Smooth muscle cell (in vitro differentiated cells): ENCODE measurements at regions not wholly inside any gene's neighbourhood (a gene's known extent, or its start where the extent isn't known, plus 50 kb on each side); places are given as distances from the start of the nearest gene placed in this dataset.

Experiments
- DNase-seq: peaks from one replicate; lab custom pipeline; 2025; ENCODE audit not compliant: unreplicated experiment; lab: John Stamatoyannopoulos, UW
- H2AFZ ChIP-seq: fragments of 200-600 bp; sonication (generic); 2 replicates; pipeline ENCODE4 v1.6.0; 2016; ENCODE audit warnings: antibody characterized with exemption, low read depth, mild to moderate bottlenecking
- H3F3A ChIP-seq: fragments of 200-600 bp; sonication (generic); 2 replicates; pipeline ENCODE4 v1.6.0; 2017; ENCODE audit warnings: antibody characterized with exemption, low read depth
- H3K27ac ChIP-seq: fragments of 200-600 bp; sonication (generic); 2 replicates; pipeline ENCODE4 v1.5.1; 2016; ENCODE audit warnings: low read depth, mild to moderate bottlenecking
- H3K27me3 ChIP-seq: fragments of 200-600 bp; sonication (generic); 2 replicates; pipeline ENCODE4 v1.6.1; 2016; ENCODE audit warnings: low read depth, mild to moderate bottlenecking
- H3K36me3 ChIP-seq: fragments of 200-600 bp; sonication (generic); 2 replicates; pipeline ENCODE4 v1.5.1; 2016; ENCODE audit warnings: low read depth
- H3K4me1 ChIP-seq: fragments of 200-600 bp; sonication (generic); 2 replicates; pipeline ENCODE4 v1.5.1; 2016; ENCODE audit warnings: low read depth
- H3K4me2 ChIP-seq: fragments of 200-600 bp; sonication (generic); 2 replicates; pipeline ENCODE4 v1.6.0; 2016; ENCODE audit warnings: mild to moderate bottlenecking
- H3K4me3 ChIP-seq: fragments of 200-600 bp; sonication (generic); 2 replicates; pipeline ENCODE4 v1.5.1; 2016; ENCODE audit warnings: mild to moderate bottlenecking
- H3K79me2 ChIP-seq: fragments of 200-600 bp; sonication (generic); 2 replicates; pipeline ENCODE4 v1.6.0; 2016; ENCODE audit warnings: low read depth, mild to moderate bottlenecking
- H3K9ac ChIP-seq: fragments of 200-600 bp; sonication (generic); 2 replicates; pipeline ENCODE4 v1.6.0; 2016; ENCODE audit warnings: low read depth
- H3K9me3 ChIP-seq: fragments of 200-600 bp; sonication (generic); replicated peaks from 2 replicates; pipeline ENCODE4 v1.5.1; 2016; ENCODE audit warnings: low read depth
- H4K20me1 ChIP-seq: fragments of 200-600 bp; sonication (generic); 2 replicates; pipeline ENCODE4 v1.6.0; 2016; ENCODE audit warnings: low read depth
- CTCF ChIP-seq: fragments of 200-600 bp; sonication (generic); IDR thresholded peaks from 2 replicates; pipeline ENCODE4 v1.5.1; 2017; ENCODE audit warnings: borderline replicate concordance, mild to moderate bottlenecking, antibody characterized with exemption; ENCODE audit not compliant: insufficient read depth, poor library complexity, severe bottlenecking
- WGBS: methylation state at CpG from one replicate; pipeline ENCODE4 v1.1.7; 2016; ENCODE audit warnings: low lambda C conversion rate; 5-methylcytosine and 5-hydroxymethylcytosine counted together

GRCh38 chr6:73954881-73955280 lies 258.9 kb downstream of the CD109 start:
- no peaks in the 10 kb centered on the region for H3K9me3 ChIP-seq
- H3K36me3 ChIP-seq: no peaks in the 10 kb centered on the region
- H3K4me2 ChIP-seq: no peak overlapping the region
- no peaks in the 10 kb centered on the region for H3K4me1 ChIP-seq
- H3K9ac ChIP-seq: no peak overlapping the region
- no peak for TF ChIP-seq CTCF
- H3K27ac ChIP-seq: no peak overlapping the region
- H3F3A ChIP-seq: no peaks in the 10 kb centered on the region
- no peaks in the 10 kb centered on the region for H4K20me1 ChIP-seq
- no peak overlapping the region for H2AFZ ChIP-seq
- DNase-seq: no peak
- H3K79me2 ChIP-seq: no peaks in the 10 kb centered on the region
- H3K4me3 ChIP-seq: no peak overlapping the region
- no peaks in the 10 kb centered on the region for H3K27me3 ChIP-seq

- no peak overlapping the region for H3K9ac ChIP-seq
- no peaks in the 10 kb centered on the region for H3K36me3 ChIP-seq
- DNase-seq: no peak
- H3K79me2 ChIP-seq: no peaks in the 10 kb centered on the region
- H2AFZ ChIP-seq: no peak overlapping the region
- no peak overlapping the region for H3K4me2 ChIP-seq
- H3K27ac ChIP-seq: no peak overlapping the region
- no peaks in the 10 kb centered on the region for H3F3A ChIP-seq
- no peaks in the 10 kb centered on the region for H4K20me1 ChIP-seq
- H3K27me3 ChIP-seq: no peaks in the 10 kb centered on the region
- no peak for TF ChIP-seq CTCF
- H3K4me1 ChIP-seq: no peaks in the 10 kb centered on the region
- no peak overlapping the region for H3K4me3 ChIP-seq
- no peaks in the 10 kb centered on the region for H3K9me3 ChIP-seq
These were observed 255.2 kb downstream of the CD109 start for GRCh38 chr6:73951183-73951582.

- H2AFZ ChIP-seq: no peak overlapping the region
- no peak overlapping the region for H3K4me2 ChIP-seq
- 89% methylated on average over 1 of the region's 1 CpG for WGBS
- no peak overlapping the region for H3K4me3 ChIP-seq
- no peak overlapping the region for H3K27ac ChIP-seq
- H3K9ac ChIP-seq: no peak overlapping the region
- H3K9me3 ChIP-seq: no peaks in the 10 kb centered on the region
- DNase-seq: no peak
- no peaks in the 10 kb centered on the region for H3K27me3 ChIP-seq
- no peaks in the 10 kb centered on the region for H3K79me2 ChIP-seq
- H4K20me1 ChIP-seq: no peaks in the 10 kb centered on the region
- no peaks in the 10 kb centered on the region for H3K36me3 ChIP-seq
- no peaks in the 10 kb centered on the region for H3F3A ChIP-seq
- TF ChIP-seq CTCF: no peak
- no peaks in the 10 kb centered on the region for H3K4me1 ChIP-seq
These were observed 248.1 kb downstream of the CD109 start for GRCh38 chr6:73943930-73944652.

DNA sequence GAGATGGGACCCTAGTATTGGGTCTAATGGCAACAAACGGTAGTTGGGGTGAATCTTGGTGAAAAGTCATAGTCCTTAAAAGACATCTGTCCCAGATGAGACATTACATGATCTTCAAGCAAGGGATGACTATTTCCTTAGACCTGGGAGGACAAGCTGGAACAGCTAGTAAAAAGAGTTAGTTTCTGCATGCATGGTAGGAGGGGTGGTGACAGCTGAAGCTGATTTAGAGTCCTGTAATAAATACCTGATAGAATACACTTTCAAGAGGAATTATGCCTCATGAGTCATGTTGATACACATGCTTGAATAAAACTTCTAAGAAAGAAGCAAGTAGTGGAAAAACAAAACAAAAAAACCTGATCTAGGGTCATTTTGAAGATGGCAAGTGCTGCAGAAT lies 247.4 kb downstream of the CD109 start:
- H2AFZ ChIP-seq: no peak overlapping the region
- H4K20me1 ChIP-seq: no peaks in the 10 kb centered on the region
- no peaks in the 10 kb centered on the region for H3F3A ChIP-seq
- no peak for TF ChIP-seq CTCF
- no peak for DNase-seq
- no peak overlapping the region for H3K4me3 ChIP-seq
- no peak overlapping the region for H3K27ac ChIP-seq
- H3K79me2 ChIP-seq: no peaks in the 10 kb centered on the region
- H3K36me3 ChIP-seq: no peaks in the 10 kb centered on the region
- no peaks in the 10 kb centered on the region for H3K27me3 ChIP-seq
- 77% methylated on average over 1 of the region's 1 CpG for WGBS
- H3K9ac ChIP-seq: no peak overlapping the region
- H3K4me1 ChIP-seq: no peaks in the 10 kb centered on the region
- H3K9me3 ChIP-seq: no peaks in the 10 kb centered on the region
- H3K4me2 ChIP-seq: no peak overlapping the region
